ENCODE measurements at regions not wholly inside any gene's neighbourhood (a gene's known extent, or its start where the extent isn't known, plus 50 kb on each side); places are given as distances from the start of the nearest gene placed in this dataset.

- TF ChIP-seq EZH2phosphoT487 (IDR thresholded peaks at IDR 0.05; ENCODE audit: insufficient read depth, low read depth) (no peak), EZH2 (IDR thresholded peaks at IDR 0.05; ENCODE audit: insufficient read depth, poor library complexity, severe bottlenecking) (no peak)
Measured at GRCh38 chr6:80988892-80989291, 763.6 kb downstream of the TENT5A start.

Measured in GM23248 (cell line).